ENCODE measurements at regions not wholly inside any gene's neighbourhood (a gene's known extent, or its start where the extent isn't known, plus 50 kb on each side); places are given as distances from the start of the nearest gene placed in this dataset.

DNA sequence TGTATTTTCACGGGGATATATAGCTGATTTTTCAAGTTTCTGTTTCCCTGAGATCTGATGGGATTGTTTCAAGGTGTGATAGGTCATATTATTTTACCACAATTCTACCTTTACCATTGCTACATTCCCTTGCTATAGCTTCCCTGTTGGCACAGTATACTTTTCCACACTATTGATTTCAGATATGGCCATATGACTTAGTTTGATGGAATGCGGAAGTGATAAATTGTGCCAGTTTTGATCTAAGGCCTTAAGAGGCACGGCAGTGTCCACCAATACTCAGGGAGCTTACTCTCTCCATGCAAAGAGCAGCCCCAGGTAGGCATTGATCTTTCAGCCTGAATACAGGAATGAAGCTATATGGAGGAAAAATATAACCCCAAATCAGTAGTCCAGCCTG is 315.7 kb downstream of the SLC16A7 start:
- H3K4me3 ChIP-seq (ENCODE audit: low read depth, low read length), result no peak overlapping the region
- DNase-seq (ENCODE audit: low read depth), result no peak

DNA sequence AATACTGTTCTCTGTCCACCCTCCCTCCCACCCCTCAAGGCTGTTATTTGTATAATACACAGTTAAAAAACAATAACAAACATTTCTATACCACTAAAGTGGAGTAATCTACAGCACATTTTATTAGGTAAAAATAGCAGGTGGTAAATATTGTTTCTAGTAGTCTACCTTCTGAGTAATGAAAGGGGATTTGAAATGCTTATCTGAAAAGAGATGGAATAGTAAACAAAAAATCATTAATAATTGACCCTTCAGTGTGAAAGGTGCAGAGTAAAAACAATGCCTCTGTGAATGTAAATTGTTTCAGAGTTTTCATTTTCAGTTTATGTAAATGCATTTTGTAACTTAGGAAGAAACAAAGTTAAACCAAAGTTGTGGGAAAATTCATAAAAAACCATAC is 321.2 kb downstream of the SLC16A7 start:
- no peak for DNase-seq (ENCODE audit: low read depth)
- H3K4me3 ChIP-seq (ENCODE audit: low read depth, low read length), result no peak overlapping the region
- TF ChIP-seq, protein P1, sequence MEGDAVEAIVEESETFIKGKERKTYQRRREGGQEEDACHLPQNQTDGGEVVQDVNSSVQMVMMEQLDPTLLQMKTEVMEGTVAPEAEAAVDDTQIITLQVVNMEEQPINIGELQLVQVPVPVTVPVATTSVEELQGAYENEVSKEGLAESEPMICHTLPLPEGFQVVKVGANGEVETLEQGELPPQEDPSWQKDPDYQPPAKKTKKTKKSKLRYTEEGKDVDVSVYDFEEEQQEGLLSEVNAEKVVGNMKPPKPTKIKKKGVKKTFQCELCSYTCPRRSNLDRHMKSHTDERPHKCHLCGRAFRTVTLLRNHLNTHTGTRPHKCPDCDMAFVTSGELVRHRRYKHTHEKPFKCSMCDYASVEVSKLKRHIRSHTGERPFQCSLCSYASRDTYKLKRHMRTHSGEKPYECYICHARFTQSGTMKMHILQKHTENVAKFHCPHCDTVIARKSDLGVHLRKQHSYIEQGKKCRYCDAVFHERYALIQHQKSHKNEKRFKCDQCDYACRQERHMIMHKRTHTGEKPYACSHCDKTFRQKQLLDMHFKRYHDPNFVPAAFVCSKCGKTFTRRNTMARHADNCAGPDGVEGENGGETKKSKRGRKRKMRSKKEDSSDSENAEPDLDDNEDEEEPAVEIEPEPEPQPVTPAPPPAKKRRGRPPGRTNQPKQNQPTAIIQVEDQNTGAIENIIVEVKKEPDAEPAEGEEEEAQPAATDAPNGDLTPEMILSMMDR (IDR thresholded peaks at IDR 0.05; ENCODE audit: insufficient read depth, low read depth, low read length), result no peak

More for the DNA sequence above, 315.7 kb downstream of the SLC16A7 start:
- TF ChIP-seq, protein P1 (IDR thresholded peaks at IDR 0.05; ENCODE audit: insufficient read depth, low read depth, low read length), result no peak

DNA sequence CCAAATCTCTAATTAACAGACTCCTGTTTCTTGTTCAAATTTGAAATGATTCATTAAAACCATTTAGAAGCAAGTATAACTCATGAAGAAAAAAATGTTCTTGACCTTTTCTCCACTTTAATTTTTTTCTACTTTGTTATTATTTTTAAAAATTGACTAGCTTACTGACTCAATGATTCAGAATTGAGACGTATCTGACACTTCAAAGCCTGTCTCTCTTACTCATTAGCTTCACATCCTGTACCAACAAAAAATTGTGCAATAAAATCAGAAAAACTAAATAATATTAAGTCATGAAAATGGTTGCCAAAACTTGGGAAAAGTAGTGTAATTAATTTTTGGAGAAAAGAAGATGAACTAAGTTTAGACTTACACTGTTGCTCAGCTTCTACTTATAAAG is 331.2 kb downstream of the SLC16A7 start:
- H3K4me3 ChIP-seq (ENCODE audit: low read depth, low read length), result no peak overlapping the region
- TF ChIP-seq, protein P1 (IDR thresholded peaks at IDR 0.05; ENCODE audit: insufficient read depth, low read depth, low read length), result no peak
- no peak for DNase-seq (ENCODE audit: low read depth)

DNA sequence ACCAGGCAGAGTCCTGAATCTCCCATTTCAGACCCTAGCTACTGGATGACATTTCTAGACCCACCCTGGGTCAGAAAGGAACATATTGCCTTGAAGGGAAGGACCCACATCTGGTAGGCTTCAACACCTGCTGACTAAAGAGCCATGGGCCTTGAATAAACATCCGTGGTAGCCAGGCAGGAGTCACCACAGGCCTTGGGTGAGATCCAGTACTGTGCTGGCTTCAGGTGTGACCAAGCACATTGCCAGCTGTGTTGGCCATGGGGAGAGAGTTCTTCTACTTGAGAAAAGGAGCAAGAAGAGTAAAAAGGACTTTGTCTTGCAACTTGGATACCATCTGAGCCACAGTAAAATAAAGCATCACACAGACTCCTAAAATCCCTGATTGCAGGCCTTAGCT is 332.6 kb downstream of the SLC16A7 start:
- H3K4me3 ChIP-seq (ENCODE audit: low read depth, low read length), result no peak overlapping the region
- no peak for DNase-seq (ENCODE audit: low read depth)
- TF ChIP-seq, protein P1 (IDR thresholded peaks at IDR 0.05; ENCODE audit: insufficient read depth, low read depth, low read length), result no peak

GRCh38 chr12:59929110-59929509 is 333.3 kb downstream of the SLC16A7 start:
- no peak overlapping the region for H3K4me3 ChIP-seq (ENCODE audit: low read depth, low read length)
- DNase-seq (ENCODE audit: low read depth), result peak; percentile 25
- TF ChIP-seq, protein P1 (IDR thresholded peaks at IDR 0.05; ENCODE audit: insufficient read depth, low read depth, low read length), result no peak

GRCh38 chr12:59934486-59934885 is 338.7 kb downstream of the SLC16A7 start:
- no peak overlapping the region for H3K4me3 ChIP-seq (ENCODE audit: low read depth, low read length)
- TF ChIP-seq, protein P1 (IDR thresholded peaks at IDR 0.05; ENCODE audit: insufficient read depth, low read depth, low read length), result no peak
- DNase-seq (ENCODE audit: low read depth), result no peak

DNA sequence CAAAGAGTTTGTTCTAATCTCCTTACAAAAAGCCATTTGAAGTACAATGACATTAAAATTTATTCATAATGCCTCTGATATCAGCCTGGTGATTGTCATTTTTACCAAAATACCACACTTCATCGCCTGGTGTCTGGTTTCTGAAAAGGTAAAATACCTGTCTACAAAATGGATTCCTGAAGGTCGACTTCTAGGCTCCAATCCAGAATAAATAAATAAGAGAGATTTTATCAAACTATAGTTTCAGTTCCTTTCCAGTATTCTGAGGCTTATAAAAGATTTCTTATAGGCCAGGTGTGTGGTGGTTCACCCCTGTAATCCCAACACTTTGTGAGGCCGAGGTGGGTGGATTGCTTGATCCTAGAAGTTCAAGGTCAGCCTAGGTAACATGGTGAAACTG is 340.7 kb downstream of the SLC16A7 start:
- H3K4me3 ChIP-seq (ENCODE audit: low read depth, low read length), result no peak overlapping the region
- DNase-seq (ENCODE audit: low read depth), result no peak
- TF ChIP-seq, protein P1 (IDR thresholded peaks at IDR 0.05; ENCODE audit: insufficient read depth, low read depth, low read length), result no peak
